Loucy (cell line): ENCODE measurements at regions not wholly inside any gene's neighbourhood (a gene's known extent, or its start where the extent isn't known, plus 50 kb on each side); places are given as distances from the start of the nearest gene placed in this dataset.

ENCODE experiments used
- H2AFZ ChIP-seq: fragments of 200-600 bp; sonication (generic); 2 replicates; pipeline ENCODE4 v1.6.0; 2016; ENCODE audit warnings: antibody characterized with exemption, mild to moderate bottlenecking, low read length, moderate library complexity
- H3F3A ChIP-seq: fragments of 200-600 bp; 2 replicates; pipeline ENCODE4 v1.6.0; 2016; ENCODE audit warnings: antibody characterized with exemption, low read depth, mild to moderate bottlenecking
- H3K27me3 ChIP-seq: fragments of 200-600 bp; sonication (generic); 2 replicates; pipeline ENCODE4 v1.6.1; 2014; ENCODE audit warnings: low read length, mild to moderate bottlenecking; ENCODE audit not compliant: insufficient read depth, poor library complexity, severe bottlenecking
- H3K36me3 ChIP-seq: fragments of 200-600 bp; sonication (generic); 2 replicates; pipeline ENCODE4 v1.6.1; 2016; ENCODE audit warnings: low read length; ENCODE audit not compliant: insufficient read depth
- H3K4me1 ChIP-seq: fragments of 200-600 bp; sonication (generic); 2 replicates; pipeline ENCODE4 v1.5.1; 2014; ENCODE audit warnings: low read length, mild to moderate bottlenecking; ENCODE audit not compliant: insufficient read depth, poor library complexity, severe bottlenecking
- H3K4me2 ChIP-seq: fragments of 200-600 bp; sonication (generic); 2 replicates; pipeline ENCODE4 v1.6.0; 2014; ENCODE audit warnings: antibody characterized with exemption, low read length, low read depth, mild to moderate bottlenecking; ENCODE audit not compliant: poor library complexity, severe bottlenecking
- H3K4me3 ChIP-seq: fragments of 200-600 bp; sonication (generic); 2 replicates; pipeline ENCODE4 v1.5.1; 2014; ENCODE audit warnings: low read length, mild to moderate bottlenecking, mixed read lengths; ENCODE audit not compliant: poor library complexity, severe bottlenecking
- H3K79me2 ChIP-seq: fragments of 200-600 bp; sonication (generic); 2 replicates; pipeline ENCODE4 v1.6.1; 2014; ENCODE audit warnings: low read length; ENCODE audit not compliant: insufficient read depth
- H3K9ac ChIP-seq: fragments of 200-600 bp; sonication (generic); 2 replicates; pipeline ENCODE4 v1.6.0; 2014; ENCODE audit warnings: mild to moderate bottlenecking, low read depth, low read length, moderate library complexity; ENCODE audit not compliant: poor library complexity, severe bottlenecking
- H3K9me2 ChIP-seq: fragments of 200-600 bp; sonication (generic); replicated peaks from 2 replicates; pipeline ENCODE4 v1.6.1; 2016; ENCODE audit warnings: low read depth, low read length, mixed read lengths
- H3K9me3 ChIP-seq: fragments of 200-600 bp; sonication (generic); 2 replicates; pipeline ENCODE4 v1.6.1; 2014; ENCODE audit warnings: mild to moderate bottlenecking, antibody characterized with exemption, low read length, low read depth; ENCODE audit not compliant: insufficient read depth
- H4K20me1 ChIP-seq: fragments of 200-600 bp; sonication (generic); 2 replicates; pipeline ENCODE4 v1.6.0; 2014; ENCODE audit warnings: antibody characterized with exemption, low read length, mild to moderate bottlenecking; ENCODE audit not compliant: insufficient read depth, poor library complexity, severe bottlenecking
- CTCF ChIP-seq: fragments of 200-600 bp; sonication (generic); conservative IDR thresholded peaks from 2 replicates; pipeline ENCODE4 v1.5.1; 2014; ENCODE audit warnings: mild to moderate bottlenecking, antibody characterized with exemption, low read length
- EZH2phosphoT487 ChIP-seq: fragments of 200-600 bp; IDR thresholded peaks from 2 replicates; pipeline ENCODE4 v1.6.1; 2018; ENCODE audit warnings: antibody characterized with exemption, mild to moderate bottlenecking, moderate library complexity, borderline replicate concordance

- Histone ChIP-seq H3K27me3 (no peaks in the 10 kb centered on the region), H2AFZ (no peak overlapping the region), H3K9me2 (no peaks in the 10 kb centered on the region), H3K36me3 (no peaks in the 10 kb centered on the region), H3K4me2 (no peak overlapping the region), H3K4me1 (no peaks in the 10 kb centered on the region), H3K9ac (no peak overlapping the region), H3K4me3 (no peak overlapping the region), H3K79me2 (no peaks in the 10 kb centered on the region), H3K9me3 (no peaks in the 10 kb centered on the region), H4K20me1 (no peaks in the 10 kb centered on the region), H3F3A (no peaks in the 10 kb centered on the region)
- no peak for TF ChIP-seq EZH2phosphoT487
- no peak for TF ChIP-seq CTCF
Measured at GRCh38 chr16:10250137-10250828, 68.1 kb upstream of the GRIN2A start.

GRCh38 chr16:10252155-10252554 lies 69.9 kb upstream of the GRIN2A start:
- Histone ChIP-seq H3K4me1 (no peaks in the 10 kb centered on the region), H3K4me3 (no peak overlapping the region), H3K9me2 (no peaks in the 10 kb centered on the region), H3K36me3 (no peaks in the 10 kb centered on the region), H3F3A (no peaks in the 10 kb centered on the region), H3K79me2 (no peaks in the 10 kb centered on the region), H4K20me1 (no peaks in the 10 kb centered on the region), H3K9me3 (no peaks in the 10 kb centered on the region), H3K9ac (no peak overlapping the region), H2AFZ (no peak overlapping the region), H3K4me2 (no peak overlapping the region), H3K27me3 (no peaks in the 10 kb centered on the region)
- TF ChIP-seq CTCF (no peak), EZH2phosphoT487 (no peak)

- no peaks in the 10 kb centered on the region for H3F3A ChIP-seq
- no peak overlapping the region for H3K9ac ChIP-seq
- H3K36me3 ChIP-seq, result no peaks in the 10 kb centered on the region
- no peaks in the 10 kb centered on the region for H3K9me2 ChIP-seq
- no peaks in the 10 kb centered on the region for H3K4me1 ChIP-seq
- no peak for TF ChIP-seq EZH2phosphoT487
- no peak for TF ChIP-seq CTCF
- no peaks in the 10 kb centered on the region for H3K79me2 ChIP-seq
- no peak overlapping the region for H2AFZ ChIP-seq
- no peak overlapping the region for H3K4me3 ChIP-seq
- no peaks in the 10 kb centered on the region for H3K9me3 ChIP-seq
- H3K27me3 ChIP-seq, result no peaks in the 10 kb centered on the region
- H3K4me2 ChIP-seq, result no peak overlapping the region
- no peaks in the 10 kb centered on the region for H4K20me1 ChIP-seq
Measured at GRCh38 chr16:10253409-10253808, 71.2 kb upstream of the GRIN2A start.
